IPS-18a (cell line): ENCODE measurements at regions not wholly inside any gene's neighbourhood (a gene's known extent, or its start where the extent isn't known, plus 50 kb on each side); places are given as distances from the start of the nearest gene placed in this dataset.
"Not testable (repeated sequence)": the region's sequence is repeated elsewhere in the genome, so short reads cannot be mapped to it uniquely, and the experiment has no call there.

Experiments used
- H3K27ac ChIP-seq: one replicate; pipeline ENCODE4 v1.5.1; 2013; ENCODE audit warnings: low read length
- H3K27me3 ChIP-seq: one replicate; pipeline ENCODE4 v1.6.1; 2013; ENCODE audit warnings: mild to moderate bottlenecking, low read length; ENCODE audit not compliant: control insufficient read depth, insufficient read depth
- H3K36me3 ChIP-seq: one replicate; pipeline ENCODE4 v1.6.1; 2013; ENCODE audit warnings: low read depth, low read length; ENCODE audit not compliant: control insufficient read depth
- H3K4me1 ChIP-seq: one replicate; pipeline ENCODE4 v1.6.1; 2013; ENCODE audit warnings: low read depth, low read length; ENCODE audit not compliant: control insufficient read depth
- H3K4me3 ChIP-seq: one replicate; pipeline ENCODE4 v1.5.1; 2013; ENCODE audit warnings: low read length
- H3K9ac ChIP-seq: one replicate; pipeline ENCODE4 v1.6.1; 2013; ENCODE audit warnings: mild to moderate bottlenecking, low read length, moderate library complexity
- H3K9me3 ChIP-seq: one replicate; pipeline ENCODE4 v1.6.1; 2013; ENCODE audit warnings: low read depth, low read length; ENCODE audit not compliant: control insufficient read depth

DNA sequence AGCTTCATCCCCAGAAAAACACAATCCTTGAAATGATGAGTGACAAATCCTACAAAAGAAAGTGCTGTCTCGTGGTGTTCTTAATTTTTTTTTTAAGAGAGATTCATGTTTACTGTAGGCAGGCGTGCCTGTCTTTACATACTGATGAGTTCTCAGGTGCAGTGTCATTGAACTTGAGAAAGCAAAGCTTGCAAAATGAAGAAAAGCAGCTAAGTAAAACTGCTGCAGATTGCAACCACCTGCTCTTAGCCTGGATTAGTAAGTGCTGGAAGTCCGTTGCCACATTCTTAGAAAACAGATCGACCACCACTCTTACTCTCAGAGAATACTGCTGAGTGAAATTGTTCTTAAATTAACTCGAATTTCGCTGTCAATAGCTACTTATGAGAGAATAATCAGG, 854.6 kb downstream of the TRIML1 start:
- Histone ChIP-seq H3K9ac (no peak overlapping the region), H3K9me3 (no peaks in the 10 kb centered on the region), H3K4me3 (no peak overlapping the region), H3K27me3 (no peaks in the 10 kb centered on the region), H3K4me1 (no peaks in the 10 kb centered on the region), H3K27ac (no peak overlapping the region), H3K36me3 (no peaks in the 10 kb centered on the region)

DNA sequence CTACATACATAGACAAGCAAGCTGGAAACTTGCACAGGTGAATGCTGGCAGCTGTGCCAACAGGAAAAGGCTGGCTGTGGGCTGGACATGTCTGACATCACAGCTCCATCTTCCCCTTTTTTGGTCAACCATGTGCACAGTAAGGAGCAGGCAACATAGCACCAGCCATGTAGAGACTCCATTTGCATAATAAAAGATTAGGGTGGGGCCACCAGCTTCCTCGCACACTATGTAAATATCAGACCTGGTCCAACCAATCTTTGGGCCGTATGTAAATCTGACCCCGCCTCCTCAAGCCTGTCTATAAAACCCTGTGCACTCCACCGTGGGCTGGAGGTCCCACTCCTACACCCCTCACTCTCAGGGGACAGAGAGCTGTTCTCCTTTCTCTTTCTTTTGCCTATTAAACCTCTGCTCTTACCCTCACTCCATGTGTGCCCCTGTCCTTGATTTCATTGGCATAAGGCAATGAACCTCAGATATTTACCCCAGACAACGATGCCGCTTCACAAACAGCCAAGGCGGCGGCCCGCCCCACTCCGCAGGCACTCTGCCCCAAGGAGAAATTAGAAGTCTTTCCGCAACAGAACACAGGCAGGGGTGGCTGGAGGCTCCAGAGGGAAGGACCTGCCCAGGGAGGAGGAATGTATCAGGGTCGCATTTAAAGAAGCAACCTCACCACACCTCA, 862.2 kb downstream of the TRIML1 start:
- H3K27me3 ChIP-seq, result no peaks in the 10 kb centered on the region
- no peaks in the 10 kb centered on the region for H3K4me1 ChIP-seq
- no peak overlapping the region for H3K4me3 ChIP-seq
- H3K36me3 ChIP-seq, result no peaks in the 10 kb centered on the region
- H3K9me3 ChIP-seq, result no peaks in the 10 kb centered on the region
- H3K27ac ChIP-seq, result no peak overlapping the region
- no peak overlapping the region for H3K9ac ChIP-seq

DNA sequence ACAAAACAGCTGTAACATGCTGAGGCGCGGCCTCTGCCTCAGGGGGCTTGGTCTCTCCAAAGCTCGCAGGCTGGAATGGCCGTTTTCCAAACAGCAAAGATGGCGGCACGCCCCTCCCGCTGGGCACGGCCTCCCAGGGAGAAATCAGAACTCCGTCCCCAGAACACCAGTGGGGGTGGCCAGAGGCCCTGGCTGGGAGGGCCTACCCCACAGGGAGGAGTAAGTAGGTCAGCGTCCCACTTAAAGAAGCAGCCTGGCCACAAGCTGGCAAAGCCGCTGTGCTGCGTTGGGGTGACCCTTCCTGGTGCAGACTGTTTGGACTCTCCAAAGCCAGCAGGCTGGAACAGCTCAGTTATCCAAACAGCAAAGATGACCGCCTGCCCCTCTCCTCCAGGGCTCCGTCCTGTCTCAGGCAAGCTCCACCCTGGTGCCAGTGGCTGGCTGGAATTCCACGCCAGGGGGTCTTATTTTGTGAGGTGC, 862.8 kb downstream of the TRIML1 start:
- Histone ChIP-seq H3K9ac (no peak overlapping the region), H3K4me3 (no peak overlapping the region), H3K36me3 (no peaks in the 10 kb centered on the region), H3K27ac (no peak overlapping the region), H3K27me3 (no peaks in the 10 kb centered on the region), H3K9me3 (no peaks in the 10 kb centered on the region), H3K4me1 (no peaks in the 10 kb centered on the region)

DNA sequence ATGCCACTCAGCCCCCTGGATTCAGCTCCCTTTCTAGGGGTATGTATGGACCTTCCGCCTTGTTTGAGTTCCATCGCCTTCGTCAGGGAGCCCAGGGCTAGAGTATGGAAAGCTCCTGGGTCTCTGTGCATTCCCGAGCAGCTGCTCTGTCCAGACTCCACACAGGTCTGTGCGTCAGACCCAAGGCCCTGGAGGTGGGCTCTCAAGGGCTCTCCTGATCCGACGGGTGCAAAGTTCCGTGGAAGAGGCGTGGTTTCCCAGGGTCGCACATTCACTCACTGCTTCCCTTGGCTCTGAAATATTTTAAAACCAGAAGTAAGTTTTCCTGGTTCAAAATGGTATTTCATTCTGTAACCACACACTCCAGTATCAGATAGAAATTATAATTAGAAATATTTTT, 863.2 kb downstream of the TRIML1 start:
- no peak overlapping the region for H3K4me3 ChIP-seq
- H3K27me3 ChIP-seq, result no peaks in the 10 kb centered on the region
- H3K9ac ChIP-seq, result no peak overlapping the region
- H3K27ac ChIP-seq, result no peak overlapping the region
- no peaks in the 10 kb centered on the region for H3K9me3 ChIP-seq
- no peaks in the 10 kb centered on the region for H3K36me3 ChIP-seq
- H3K4me1 ChIP-seq, result no peaks in the 10 kb centered on the region

DNA sequence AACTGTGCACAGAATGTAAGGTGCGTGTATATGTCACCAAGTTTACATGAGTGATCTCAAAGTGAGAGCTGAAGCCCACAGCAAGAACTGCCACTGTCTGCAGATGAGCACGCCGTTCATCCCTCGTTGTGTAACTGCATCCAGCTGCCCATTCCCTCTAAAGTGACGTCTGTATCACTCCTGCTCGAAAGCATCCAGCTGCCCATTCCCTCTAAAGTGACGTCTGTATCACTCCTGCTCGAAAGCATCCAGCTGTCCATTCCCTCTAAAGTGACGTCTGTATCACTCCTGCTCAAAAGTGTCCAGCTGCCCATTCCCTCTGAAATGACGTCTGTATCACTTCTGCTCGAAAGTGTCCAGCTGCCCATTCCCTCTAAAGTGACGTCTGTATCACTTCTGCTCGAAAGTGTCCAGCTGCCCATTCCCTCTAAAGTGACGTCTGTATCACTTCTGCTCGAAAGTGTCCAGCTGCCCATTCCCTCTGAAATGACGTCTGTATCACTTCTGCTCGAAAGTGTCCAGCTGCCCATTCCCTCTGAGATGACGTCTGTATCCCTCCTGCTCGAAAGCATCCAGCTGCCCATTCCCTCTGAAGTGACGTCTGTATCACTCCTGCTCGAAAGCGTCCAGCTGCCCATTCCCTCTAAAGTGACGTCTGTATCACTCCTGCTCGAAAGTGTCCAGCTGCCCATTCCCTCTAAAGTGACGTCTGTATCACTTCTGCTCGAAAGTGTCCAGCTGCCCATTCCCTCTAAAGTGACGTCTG, 871.4 kb downstream of the TRIML1 start:
- not testable (repeated sequence) for H3K9me3 ChIP-seq, H3K4me3 ChIP-seq, H3K36me3 ChIP-seq, H3K9ac ChIP-seq, H3K27ac ChIP-seq, H3K27me3 ChIP-seq, H3K4me1 ChIP-seq

DNA sequence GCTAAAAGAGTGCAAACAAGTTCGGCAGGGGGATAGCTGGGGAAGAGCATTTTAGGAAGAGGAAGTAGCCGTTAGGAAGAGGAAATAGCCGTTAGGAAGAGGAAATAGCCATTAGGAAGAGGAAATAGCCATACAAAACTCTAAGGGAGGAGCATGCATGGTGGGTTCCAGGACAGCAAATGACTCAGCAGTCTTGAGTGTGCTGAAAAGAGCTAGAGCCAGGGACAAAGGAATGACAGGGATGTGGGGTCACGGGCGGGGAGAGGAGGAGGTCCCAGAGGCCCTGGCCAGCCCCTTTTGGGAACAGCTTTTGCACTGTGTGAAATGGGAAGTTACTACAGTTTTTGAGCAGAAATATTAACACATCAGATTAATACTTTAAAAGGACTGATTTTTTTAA, 882.6 kb downstream of the TRIML1 start:
- no peak overlapping the region for H3K27ac ChIP-seq

DNA sequence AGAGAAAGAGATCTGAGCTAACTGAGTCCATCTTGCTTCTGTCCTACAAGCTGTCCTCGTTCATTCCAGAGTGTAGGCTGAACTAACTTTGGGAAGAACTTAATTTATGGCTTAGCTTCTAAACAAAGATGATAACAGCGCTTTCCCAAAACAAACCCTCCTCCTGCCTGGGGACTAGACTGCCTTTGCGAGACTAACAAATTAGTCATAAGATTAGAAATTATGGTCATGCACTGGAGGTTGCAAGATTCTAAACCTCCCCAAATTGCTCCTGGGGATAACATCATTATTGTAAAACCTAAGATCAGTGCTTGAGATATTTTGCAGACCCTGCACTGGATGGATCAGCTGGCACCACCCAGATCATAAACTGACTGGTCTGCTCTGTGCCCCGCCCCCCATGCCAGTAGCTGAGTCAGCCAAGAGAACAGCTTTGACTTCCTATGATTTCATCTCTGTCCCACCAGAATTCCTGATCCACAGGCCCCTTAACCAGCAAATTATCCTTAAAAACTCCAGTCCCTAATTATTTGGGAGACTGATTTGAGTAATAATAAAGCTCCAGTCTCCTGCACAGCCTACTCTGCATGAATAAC, 883.3 kb downstream of the TRIML1 start:
- H3K4me1 ChIP-seq, result no peaks in the 10 kb centered on the region
- no peak overlapping the region for H3K27ac ChIP-seq
- no peak overlapping the region for H3K9ac ChIP-seq
- no peaks in the 10 kb centered on the region for H3K36me3 ChIP-seq
- no peaks in the 10 kb centered on the region for H3K27me3 ChIP-seq
- no peaks in the 10 kb centered on the region for H3K9me3 ChIP-seq
- H3K4me3 ChIP-seq, result no peak overlapping the region

More for the DNA sequence above, 882.6 kb downstream of the TRIML1 start:
- H3K36me3 ChIP-seq, result no peaks in the 10 kb centered on the region
- no peaks in the 10 kb centered on the region for H3K4me1 ChIP-seq
- no peak overlapping the region for H3K9ac ChIP-seq
- no peaks in the 10 kb centered on the region for H3K9me3 ChIP-seq
- no peaks in the 10 kb centered on the region for H3K27me3 ChIP-seq
- no peak overlapping the region for H3K4me3 ChIP-seq

DNA sequence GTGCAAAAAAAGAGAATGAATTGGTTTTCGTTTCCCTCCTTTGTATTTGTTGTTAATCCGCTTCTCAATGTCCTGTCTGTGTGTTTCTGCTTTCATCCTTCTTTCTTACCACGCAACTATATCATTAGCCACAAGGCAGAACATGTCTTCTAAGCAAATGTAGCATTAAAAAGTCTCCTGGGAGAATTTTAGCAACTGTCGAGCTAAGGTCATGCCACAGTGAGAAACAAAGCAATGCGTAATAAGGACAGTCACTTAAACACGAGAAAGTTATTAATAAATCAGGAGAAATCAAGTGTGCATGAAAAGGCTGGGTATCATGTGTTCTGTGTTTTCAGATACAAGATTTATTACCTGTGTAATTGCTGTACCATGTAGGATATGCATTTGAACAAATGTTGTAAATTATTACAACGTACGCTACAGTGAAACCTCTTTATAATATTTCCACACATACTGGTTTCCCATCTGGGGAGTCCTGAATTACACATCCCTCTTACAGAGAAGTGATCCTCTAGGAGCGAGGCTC, 890.8 kb downstream of the TRIML1 start:
- no peak overlapping the region for H3K4me3 ChIP-seq
- H3K4me1 ChIP-seq, result peaks cover 3% of the 10 kb centered on the region
- H3K27ac ChIP-seq, result no peak overlapping the region
- H3K9me3 ChIP-seq, result no peaks in the 10 kb centered on the region
- H3K9ac ChIP-seq, result no peak overlapping the region
- H3K36me3 ChIP-seq, result no peaks in the 10 kb centered on the region
- no peaks in the 10 kb centered on the region for H3K27me3 ChIP-seq

DNA sequence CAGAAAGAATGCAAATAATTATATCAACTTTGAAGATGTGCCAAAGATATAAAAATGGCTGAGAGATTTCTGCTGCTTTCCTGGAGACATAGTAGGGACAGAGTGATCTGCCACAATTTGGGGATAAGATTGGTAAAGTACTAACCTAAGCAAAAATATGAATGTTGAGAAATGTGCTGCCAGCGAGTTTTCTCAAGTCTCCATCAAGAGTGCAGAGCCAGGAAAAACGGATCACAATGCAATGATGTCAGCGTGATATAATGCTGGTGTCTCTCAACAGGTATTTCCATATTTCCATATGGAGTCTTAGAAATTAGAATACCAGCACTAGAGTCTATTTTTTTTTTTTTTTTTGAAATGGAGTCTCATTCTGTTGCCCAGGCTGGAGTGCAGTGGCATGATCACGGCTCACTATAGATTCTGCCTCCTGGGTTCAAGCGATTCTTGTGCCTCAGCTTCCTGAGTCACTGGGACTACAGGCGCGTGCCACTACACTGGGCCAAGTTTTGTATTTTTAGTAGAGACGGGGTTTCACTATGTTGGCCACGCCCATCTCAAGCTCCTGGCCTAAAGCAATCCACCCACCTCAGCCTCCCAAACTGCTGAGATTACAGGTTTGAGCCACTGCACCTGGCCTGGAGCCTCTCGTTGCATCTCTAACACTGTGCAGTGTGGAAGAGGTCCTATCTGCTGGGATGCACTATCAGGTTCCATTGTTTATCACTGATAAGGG, 893.5 kb downstream of the TRIML1 start:
- H3K36me3 ChIP-seq, result no peaks in the 10 kb centered on the region
- H3K4me1 ChIP-seq, result peaks cover 3% of the 10 kb centered on the region

DNA sequence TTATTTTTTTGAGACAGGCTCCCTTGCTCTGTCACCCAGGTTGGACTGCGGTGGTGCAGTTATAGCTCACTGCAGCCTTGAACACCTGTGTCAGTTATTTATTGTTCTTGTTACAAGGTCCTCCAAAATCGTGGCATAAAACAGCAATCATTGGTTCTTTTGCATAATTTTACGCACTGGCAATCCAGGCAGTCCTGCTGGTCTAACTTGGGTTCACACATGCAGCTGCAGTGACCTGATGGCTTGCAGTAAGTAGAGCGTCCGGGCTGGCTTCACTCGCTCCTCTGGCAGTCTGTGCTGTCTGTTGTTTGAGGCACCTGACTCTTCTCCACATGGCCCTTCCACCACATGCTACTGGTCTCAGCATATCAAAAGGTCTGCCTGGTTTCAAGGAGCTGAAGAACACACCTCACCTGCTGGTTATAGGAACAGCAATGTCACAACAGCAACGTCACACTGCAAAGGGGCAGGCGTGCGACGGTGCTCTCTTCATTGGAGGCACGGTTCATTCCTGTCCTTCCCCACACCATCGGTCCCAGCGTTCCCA, 894.6 kb downstream of the TRIML1 start:
- H3K4me3 ChIP-seq, result no peak overlapping the region
- no peaks in the 10 kb centered on the region for H3K27me3 ChIP-seq
- H3K4me1 ChIP-seq, result peaks cover 3% of the 10 kb centered on the region

More for the DNA sequence above, 893.5 kb downstream of the TRIML1 start:
- Histone ChIP-seq H3K27me3 (no peaks in the 10 kb centered on the region), H3K9me3 (no peaks in the 10 kb centered on the region), H3K27ac (no peak overlapping the region), H3K9ac (no peak overlapping the region), H3K4me3 (no peak overlapping the region)

DNA sequence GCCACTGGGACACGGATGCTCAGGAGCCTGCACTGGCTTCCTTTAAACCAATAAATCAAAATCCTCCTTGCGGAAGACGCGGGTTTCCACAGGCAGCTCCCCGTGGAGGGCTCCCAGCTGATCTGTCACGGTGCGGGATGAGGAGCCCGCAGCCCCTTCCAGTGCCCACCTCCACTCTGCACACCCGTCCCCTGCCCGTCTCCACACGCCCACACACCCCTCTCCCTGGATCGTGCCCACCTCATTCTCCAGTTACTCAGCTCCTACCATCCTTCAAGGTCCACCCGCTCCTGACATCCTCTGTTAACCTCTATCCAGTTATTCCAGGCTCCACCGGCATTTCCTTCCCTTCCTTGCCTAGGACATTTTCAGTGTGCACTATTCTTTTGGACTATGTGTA, 895.9 kb downstream of the TRIML1 start:
- no peaks in the 10 kb centered on the region for H3K36me3 ChIP-seq
- H3K4me1 ChIP-seq, result peaks cover 3% of the 10 kb centered on the region
- no peaks in the 10 kb centered on the region for H3K27me3 ChIP-seq
- no peak overlapping the region for H3K27ac ChIP-seq
- no peaks in the 10 kb centered on the region for H3K9me3 ChIP-seq
- H3K4me3 ChIP-seq, result no peak overlapping the region
- H3K9ac ChIP-seq, result no peak overlapping the region

More for the DNA sequence above, 894.6 kb downstream of the TRIML1 start:
- Histone ChIP-seq H3K36me3 (no peaks in the 10 kb centered on the region), H3K9ac (no peak overlapping the region), H3K9me3 (no peaks in the 10 kb centered on the region), H3K27ac (no peak overlapping the region)
